ENCODE measurements at regions not wholly inside any gene's neighbourhood (a gene's known extent, or its start where the extent isn't known, plus 50 kb on each side); places are given as distances from the start of the nearest gene placed in this dataset.
A peak's percentile ranks its signal among the peaks of the same experiment; 100 is the strongest.
"Not testable (repeated sequence)": the region's sequence is repeated elsewhere in the genome, so short reads cannot be mapped to it uniquely, and the experiment has no call there.

DNA sequence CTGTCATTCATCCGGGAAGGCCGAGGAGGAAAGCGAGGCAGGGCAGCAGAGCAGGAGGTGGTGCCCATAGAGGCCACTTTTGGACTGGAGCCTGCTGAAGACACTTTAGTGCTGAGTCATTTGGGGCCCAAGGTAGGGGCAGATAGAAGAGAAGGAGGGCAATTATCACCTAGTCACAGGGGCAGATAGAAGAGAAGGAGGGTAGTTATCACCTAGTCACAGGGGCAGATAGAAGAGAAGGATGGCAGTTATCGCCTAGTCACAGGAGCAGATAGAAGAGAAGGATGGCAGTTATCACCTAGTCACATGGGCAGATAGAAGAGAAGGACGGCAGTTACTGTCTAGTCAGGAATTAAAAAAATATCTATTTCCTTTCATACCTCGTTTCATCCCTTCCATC, 1372.6 kb downstream of the FOXD4L5 start:
- DNase-seq; ATAC-seq (ENCODE audit: poor library complexity); intact Hi-C loops (cut with DNase I): not testable (repeated sequence)

DNA sequence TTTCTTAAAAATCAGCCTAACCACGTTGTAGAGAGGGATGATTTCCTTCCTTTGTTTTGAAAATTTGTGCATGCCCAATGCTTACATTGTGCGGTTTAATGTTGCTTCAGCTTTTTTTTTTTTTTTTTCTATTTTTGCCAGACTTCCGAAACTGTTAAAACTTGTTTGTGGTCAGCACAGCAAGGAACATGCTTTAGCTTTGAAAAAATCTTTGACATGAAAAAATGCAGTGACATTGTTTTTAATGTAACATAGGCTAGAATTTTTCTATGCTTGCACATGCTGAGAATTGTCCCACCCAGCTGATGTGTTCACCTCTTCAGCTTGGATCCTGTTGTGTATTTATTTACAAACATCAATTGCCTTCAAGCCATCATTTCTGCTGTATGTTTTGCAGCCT, 1375.9 kb downstream of the FOXD4L5 start:
- ATAC-seq (ENCODE audit: poor library complexity); intact Hi-C loops (cut with DNase I); DNase-seq: not testable (repeated sequence)

DNA sequence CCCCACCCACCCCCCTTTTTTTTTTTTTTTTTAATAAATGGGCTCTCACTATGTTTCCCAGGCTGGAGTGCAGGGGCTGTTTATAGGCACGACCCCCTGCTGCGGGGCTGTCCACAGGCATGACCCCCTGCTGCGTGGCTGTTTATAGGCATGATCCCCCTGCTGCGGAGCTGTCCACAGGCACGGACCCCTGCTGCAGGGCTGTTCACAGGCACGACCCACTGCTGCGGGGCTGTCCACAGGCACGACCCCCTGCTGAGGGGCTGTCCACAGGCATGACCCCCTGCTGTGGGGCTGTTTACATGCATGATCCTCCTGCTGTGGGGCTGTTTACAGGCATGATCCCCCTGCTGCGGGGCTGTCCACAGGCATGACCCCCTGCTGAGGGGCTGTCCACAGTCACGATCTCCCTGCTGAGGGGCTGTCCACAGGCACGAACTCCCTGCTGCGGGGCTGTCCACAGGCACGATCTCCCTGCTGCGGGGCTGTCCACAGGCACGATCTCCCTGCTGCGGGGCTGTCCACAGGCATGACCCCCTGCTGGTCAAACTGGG, 1385.3 kb downstream of the FOXD4L5 start:
- intact Hi-C loops (cut with DNase I); ATAC-seq (ENCODE audit: poor library complexity); DNase-seq: not testable (repeated sequence)

DNA sequence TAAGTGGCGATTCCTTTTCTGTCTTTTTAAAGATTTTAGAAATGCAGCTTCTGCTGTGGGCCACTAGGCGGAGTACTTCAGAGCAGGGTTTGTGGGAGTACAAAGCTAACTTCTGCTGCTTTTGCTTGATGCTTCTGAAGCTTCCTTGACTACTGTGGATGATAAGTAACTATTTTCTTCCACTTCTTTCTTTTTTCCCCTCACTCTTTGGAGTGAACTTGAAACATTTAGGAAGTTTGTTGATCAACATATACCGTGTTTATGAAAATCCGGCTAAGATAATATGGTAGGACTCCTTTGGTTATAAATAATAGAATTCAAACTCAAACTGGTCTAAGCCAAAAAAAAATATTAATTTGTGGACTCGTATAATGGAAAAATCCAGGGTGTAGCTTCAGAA, 1403.6 kb downstream of the FOXD4L5 start:
- intact Hi-C loops (cut with DNase I); ATAC-seq (ENCODE audit: poor library complexity); DNase-seq: not testable (repeated sequence)

DNA sequence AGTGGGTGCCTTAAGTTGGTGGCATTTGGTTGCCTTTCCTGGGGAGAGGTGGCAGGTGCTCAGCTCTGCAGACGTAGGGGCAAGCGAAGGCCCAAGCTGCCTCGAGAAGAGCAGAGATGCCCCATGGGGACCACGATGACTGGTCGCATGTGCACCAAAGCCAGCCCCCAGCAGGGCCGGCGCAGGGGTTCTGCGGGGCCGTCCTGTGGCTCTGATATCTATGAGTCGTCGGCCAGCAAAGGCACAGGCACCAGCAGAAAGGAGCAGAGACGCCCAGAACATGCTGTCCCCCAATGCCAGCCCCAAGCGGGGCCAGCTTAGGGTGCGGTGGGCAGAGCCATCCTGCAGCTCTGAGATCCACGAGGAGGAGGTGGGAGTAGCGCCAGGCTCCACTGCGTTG, 1408.6 kb downstream of the FOXD4L5 start:
- ATAC-seq (ENCODE audit: poor library complexity); DNase-seq; intact Hi-C loops (cut with DNase I): not testable (repeated sequence)

DNA sequence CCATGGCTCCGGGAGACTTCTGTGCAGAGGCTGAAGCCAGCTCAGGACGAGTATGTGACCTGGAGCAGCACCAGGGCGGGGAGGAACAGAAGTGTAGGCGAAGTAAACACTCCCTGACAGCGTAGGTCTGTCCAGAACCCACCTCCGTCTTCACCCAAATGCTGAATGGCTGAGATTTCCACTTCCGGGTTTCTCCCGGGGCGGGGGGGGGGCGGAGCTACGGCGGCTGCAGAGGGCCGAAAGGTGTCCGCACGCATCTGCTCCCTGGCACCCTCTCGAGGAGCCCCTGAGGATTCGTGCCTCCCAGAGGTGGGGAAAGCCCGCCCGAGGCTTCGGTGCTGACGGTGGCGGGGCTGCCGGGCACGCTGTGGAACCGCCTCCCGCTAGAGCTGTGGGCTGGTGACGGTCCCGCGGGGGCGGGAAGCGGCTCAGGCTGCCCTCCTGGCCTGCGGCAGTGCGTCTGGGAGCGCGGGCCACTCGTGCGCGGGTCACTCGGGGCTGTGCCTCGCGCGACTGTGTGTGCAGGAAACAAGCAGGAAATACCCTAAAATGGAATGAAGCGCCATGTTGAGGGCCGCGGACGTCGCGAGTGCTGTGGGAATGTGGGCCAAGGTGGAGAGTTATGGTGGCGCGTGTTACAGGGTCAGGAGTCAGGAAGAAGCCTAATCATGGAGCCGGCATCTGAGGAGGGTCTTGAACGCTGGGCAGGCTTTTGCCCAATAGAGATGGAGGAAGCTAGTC, 1425.4 kb downstream of the FOXD4L5 start:
- DNase-seq (peak; percentile 52), ATAC-seq (ENCODE audit: poor library complexity) (peak; percentile 53)
- intact Hi-C loops (cut with DNase I): no loop called here

DNA sequence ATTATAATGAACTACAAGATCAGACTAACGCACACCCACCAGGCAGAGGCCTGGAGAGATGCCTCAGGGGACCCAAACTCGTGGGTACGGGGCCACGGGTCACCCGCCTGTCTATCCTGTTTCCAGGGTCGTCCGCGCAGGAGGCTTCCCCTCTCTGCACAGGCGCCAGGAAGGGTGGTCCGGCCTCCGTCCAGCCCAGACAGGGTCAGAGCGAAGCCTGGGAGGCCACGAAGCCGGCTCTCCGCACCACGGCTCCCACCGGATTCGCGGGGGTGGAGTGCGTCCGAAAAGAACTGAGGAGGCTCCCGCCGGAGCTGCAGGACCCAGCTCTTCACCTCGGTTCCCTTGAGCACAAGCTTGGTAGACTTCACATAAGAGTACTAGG, 1425.9 kb downstream of the FOXD4L5 start:
- peak; percentile 41 for DNase-seq
- intact Hi-C loops (cut with DNase I); ATAC-seq (ENCODE audit: poor library complexity): not testable (repeated sequence)

DNA sequence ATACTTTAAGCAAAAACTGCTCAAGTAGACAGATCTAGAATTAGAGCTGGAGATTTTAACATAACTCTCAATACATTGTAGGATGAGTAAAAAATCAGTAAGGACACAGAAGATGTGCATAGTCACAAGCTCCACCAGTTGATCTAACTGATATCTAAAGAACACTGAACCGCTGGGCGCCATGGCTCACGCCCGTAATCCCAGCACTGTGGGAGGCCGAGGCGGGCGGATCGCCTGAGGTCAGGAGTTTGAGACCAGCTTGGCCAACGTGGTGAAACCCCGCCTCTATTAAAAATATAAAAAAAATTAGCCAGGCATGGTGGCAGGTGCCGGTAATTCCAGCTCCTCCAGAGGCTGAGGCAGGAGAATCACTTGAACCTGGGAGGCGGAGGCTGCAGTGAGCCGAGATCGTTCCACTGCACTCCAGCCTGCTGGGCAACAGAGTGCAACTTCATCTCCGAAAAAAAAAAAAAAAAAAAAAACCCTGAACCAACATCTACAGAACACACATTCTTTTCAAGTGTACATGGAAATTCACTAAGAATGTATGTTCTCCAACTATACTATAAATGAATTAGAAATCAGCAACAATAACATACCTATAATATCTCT, 1431.8 kb downstream of the FOXD4L5 start:
- ATAC-seq (ENCODE audit: poor library complexity); intact Hi-C loops (cut with DNase I); DNase-seq: not testable (repeated sequence)

DNA sequence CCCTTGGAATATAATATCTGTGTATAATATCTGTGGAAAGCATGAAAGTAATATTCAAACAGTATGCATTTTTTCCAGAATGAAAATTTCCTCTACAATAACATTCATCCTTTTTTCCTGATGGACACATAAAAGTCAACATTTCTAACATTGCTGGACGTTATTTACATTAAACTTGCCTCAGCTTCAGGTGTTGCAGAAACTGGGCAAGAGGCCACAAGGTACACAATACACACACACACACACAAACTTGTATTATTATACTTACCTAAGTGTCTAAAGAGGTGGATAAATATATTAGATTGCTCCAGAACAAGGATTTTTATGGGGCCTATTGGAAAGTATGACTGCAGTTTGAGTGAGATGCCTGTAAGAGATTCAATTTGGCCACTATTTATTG, 1460.2 kb downstream of the FOXD4L5 start:
- ATAC-seq (ENCODE audit: poor library complexity); DNase-seq; intact Hi-C loops (cut with DNase I): not testable (repeated sequence)

DNA sequence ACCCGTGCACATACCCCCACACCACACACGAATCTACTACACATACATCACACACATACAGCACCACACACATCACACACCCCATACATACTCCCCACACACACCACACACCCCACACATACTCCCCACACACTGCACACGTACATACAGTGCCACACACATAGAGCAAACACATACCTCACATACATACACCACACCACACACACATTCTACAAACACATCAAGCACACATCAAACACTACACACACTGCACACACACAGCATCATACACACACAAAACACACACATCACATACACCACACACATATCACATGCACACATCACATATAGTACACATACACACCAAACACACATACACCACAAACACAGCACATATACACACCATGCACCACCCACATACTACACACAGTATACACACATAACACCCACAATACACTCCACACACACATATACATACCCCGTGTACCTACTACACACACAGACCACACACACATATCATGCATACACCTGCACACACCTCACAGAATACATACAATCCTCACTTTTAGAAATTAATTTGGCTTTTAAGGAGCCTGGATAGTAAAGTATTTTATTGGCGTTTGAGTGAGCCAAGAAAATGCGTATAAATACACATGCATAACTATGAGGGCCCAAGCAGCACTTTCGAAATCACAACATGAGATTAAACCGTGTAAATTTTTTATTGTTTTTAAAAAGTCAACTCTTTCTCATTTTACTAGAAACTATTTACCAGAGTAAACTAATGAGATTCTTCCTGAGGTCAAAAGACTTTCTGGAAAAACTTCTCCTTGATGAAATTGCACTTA, 1461.4 kb downstream of the FOXD4L5 start:
- DNase-seq; intact Hi-C loops (cut with DNase I): not testable (repeated sequence)
- ATAC-seq (ENCODE audit: poor library complexity): peak; percentile 76

DNA sequence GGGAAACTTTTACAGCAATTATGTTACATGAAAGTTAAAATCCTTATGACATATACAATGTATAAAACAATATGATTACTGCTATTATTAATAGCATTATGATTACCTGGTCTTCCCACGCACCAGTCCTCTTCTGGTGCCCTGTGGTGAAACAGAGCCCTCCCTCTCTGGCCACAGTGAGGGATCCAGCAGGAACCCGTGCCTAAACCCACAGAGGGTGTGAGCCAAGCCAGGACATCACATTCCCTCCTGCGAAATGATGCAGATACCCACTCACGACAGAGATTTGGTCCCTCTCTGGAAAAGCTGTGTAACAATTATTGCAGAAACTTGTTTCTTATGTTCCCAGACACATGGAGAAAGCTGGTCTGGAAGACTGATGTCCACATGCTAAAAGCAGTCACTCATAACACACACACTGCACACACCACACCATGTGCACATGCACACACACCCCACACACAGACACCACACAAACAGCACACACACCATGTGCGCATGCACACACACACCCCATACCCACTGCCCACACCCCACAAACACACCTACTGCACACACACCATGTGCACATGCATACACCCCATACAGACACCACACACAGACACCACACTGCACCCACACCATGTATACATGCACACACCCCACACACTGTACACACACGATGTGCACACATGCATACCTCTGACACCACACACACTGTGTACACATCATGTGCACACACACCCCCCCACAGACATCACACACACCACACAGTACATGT, 1462.2 kb downstream of the FOXD4L5 start:
- DNase-seq; intact Hi-C loops (cut with DNase I): not testable (repeated sequence)
- peak; percentile 34 for ATAC-seq (ENCODE audit: poor library complexity)

DNA sequence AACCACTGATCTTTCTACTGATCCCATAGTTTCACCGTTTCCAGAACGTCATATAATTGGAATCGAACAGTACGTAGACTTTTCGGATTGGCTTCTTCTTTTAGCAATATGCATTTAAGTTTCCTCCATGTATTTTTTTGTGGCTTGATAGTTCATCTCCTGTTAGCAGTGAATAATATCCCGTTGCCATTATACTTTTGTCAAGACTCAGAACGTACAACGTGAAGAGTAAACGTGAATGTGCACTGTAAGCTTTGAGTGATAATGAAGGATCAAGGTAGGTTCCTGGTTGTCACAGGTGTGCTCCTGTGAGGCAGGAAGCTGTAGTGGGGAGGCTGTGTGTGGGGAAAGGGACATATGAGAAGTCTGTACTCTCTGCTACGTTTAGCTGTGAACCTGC, 1463.7 kb downstream of the FOXD4L5 start:
- ATAC-seq (ENCODE audit: poor library complexity); intact Hi-C loops (cut with DNase I); DNase-seq: not testable (repeated sequence)

DNA sequence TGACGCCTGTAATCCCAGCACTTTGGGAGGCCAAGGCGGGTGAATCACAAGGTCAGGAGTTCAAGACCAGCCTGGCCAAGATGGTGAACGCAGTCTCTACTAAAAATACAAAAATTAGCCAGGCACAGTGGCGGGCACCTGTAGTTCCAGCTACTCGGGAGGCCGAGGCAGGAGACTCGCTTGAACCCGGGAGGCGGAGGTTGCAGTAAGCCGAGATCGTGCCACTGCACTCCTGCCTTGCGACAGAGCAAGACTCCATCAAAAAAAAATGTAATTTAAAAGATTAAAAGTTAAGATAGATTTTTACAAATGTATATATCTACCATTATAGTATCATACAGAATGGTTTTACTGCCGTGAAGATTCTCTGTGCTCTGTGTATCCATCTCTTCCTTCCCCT, 1464.1 kb downstream of the FOXD4L5 start:
- DNase-seq; intact Hi-C loops (cut with DNase I); ATAC-seq (ENCODE audit: poor library complexity): not testable (repeated sequence)

DNA sequence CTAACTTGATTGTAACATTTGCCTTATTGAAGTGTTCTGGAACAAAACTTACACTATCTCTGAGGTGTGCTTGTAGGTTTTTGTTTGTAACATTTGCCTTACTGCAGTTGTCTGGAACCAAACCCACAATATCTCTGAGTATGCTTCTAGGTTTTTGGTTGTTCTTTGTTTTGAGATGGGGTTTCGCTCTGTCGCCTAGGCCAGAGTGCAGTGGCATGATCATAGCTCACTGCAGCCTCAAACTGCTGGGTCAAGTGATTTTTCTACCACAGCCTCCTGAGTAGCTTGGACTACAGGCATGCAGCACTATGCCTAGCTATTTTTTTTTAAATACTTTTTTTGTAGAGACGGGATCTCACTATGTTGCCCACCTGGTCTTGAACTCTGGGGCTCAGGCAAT, 1464.6 kb downstream of the FOXD4L5 start:
- ATAC-seq (ENCODE audit: poor library complexity); DNase-seq; intact Hi-C loops (cut with DNase I): not testable (repeated sequence)

DNA sequence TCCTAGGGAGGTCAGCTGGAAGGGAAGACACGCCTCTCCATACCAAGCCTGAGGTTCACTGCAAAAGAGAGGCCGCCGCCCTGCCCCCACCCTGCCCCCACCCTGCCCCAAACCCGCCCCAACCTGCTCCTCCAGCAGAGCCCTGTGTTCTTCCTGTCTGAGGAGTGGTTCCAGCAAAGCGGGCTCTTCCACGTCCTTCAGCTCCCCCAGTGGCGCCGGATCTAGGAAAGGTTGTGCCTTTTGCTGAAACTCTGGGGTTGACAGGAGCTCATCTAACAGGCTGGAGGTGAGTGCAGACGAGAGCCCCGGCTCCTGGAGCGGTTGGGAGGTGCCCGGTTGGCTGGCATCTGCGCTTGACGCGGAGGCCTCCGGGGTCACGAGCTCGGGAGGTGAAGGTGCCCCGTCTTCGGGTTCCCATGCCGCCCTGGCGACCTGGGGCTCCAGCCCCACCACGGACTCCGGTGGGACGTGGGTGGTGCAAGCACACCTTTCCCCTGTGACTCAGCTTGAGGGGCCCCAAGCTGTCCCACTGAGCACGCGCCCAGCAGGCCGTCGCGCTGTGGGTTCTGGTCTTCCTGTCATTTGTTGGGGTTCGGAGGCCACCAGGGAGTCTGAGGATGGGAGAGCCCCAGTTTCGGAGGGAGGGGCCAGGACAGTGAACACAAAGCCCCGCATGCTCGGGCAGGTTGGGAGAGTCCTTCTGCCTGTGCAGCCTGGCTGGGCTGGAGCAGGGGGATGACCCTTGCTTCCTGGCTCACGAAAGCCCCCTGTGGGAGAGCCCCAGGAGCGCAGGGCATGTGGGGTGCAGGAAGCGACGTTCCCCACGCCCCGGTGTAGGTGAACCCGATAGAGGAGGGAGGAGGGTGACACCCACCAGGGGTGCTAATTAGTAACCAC, 1467.1 kb downstream of the FOXD4L5 start:
- ATAC-seq (ENCODE audit: poor library complexity) (peak; percentile 53), DNase-seq (peak; percentile 77)
- intact Hi-C loops (cut with DNase I): no loop called here

DNA sequence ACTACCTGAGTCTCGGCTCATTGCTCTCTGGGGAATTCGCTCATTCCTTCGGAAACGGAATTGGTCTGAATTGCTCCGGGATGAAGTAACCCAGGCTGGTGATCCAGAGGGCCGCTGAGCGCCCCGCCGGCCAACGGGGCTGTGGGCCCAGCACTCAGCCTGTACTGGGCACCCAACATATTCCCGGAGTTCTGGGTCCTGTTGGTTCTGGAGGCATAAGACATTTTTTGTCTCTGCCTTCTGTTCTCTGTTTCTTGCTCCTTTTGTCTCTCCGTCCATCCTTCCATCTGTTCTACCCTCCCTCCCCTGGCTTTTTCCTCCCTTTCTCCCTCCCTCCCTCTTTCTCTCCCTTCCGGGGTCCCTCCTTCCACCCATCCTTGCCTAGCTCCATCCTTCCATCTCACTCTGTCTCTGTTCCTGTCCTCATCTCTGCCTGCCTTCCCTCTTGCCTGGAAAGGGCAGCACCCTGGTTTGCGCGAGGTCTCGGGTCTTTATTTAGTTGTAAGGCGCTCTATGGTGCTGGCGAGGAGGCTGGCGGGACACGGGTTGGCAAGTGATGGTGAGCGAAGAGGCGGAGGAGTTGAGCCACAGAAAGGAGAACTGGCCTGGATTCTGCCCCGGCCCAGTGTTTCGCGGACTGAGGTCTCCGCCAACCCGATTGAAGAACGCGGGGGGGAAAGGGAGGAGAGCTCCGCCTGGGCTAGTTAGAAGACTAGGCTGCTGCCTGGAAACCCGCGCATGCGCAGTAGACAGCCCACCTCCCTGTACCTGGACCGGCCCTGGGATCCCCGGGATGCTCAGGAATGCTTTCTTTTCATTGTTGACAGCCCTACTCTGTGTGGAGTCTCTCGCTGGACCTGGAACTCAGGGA, 1468.0 kb downstream of the FOXD4L5 start:
- DNase-seq (peak; percentile 93), ATAC-seq (ENCODE audit: poor library complexity) (peak; percentile 96)
- intact Hi-C loops (cut with DNase I): no loop called here
